PC-3 (cell line): ENCODE measurements at regions not wholly inside any gene's neighbourhood (a gene's known extent, or its start where the extent isn't known, plus 50 kb on each side); places are given as distances from the start of the nearest gene placed in this dataset.

ENCODE experiments used
- EZH2phosphoT487 ChIP-seq: fragments of 300-600 bp; sonication (generic); IDR thresholded peaks from 2 replicates; pipeline ENCODE4 v1.6.1; 2018; ENCODE audit warnings: mild to moderate bottlenecking, antibody characterized with exemption, low read length, borderline replicate concordance
- TF ChIP-seq, protein P1 (sequence below): fragments of 300-600 bp; sonication (generic); conservative IDR thresholded peaks from 2 replicates; pipeline ENCODE4 v1.5.1; 2017; ENCODE audit warnings: antibody characterized with exemption, low read depth, mild to moderate bottlenecking, low read length

DNA sequence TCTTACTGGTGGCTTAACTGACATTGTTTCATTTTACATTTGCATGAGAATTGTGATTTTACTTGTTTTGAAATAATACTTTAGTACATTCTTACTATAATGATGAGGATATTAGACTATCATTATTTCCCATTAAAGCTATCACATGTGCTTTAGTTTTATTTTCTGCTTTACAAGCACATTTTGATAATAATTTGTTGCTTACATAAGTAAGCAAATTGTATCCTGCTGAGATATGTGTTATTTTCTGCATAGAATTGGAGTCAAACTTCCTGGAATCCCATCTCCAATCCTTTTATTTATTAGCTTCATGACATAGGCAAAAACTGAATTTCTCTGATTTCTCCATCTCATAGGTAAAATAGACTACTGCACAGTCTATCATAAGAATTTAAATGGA is 847.4 kb downstream of the DIPK2A start:
- TF ChIP-seq, protein P1, sequence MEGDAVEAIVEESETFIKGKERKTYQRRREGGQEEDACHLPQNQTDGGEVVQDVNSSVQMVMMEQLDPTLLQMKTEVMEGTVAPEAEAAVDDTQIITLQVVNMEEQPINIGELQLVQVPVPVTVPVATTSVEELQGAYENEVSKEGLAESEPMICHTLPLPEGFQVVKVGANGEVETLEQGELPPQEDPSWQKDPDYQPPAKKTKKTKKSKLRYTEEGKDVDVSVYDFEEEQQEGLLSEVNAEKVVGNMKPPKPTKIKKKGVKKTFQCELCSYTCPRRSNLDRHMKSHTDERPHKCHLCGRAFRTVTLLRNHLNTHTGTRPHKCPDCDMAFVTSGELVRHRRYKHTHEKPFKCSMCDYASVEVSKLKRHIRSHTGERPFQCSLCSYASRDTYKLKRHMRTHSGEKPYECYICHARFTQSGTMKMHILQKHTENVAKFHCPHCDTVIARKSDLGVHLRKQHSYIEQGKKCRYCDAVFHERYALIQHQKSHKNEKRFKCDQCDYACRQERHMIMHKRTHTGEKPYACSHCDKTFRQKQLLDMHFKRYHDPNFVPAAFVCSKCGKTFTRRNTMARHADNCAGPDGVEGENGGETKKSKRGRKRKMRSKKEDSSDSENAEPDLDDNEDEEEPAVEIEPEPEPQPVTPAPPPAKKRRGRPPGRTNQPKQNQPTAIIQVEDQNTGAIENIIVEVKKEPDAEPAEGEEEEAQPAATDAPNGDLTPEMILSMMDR: no peak
- no peak for TF ChIP-seq EZH2phosphoT487
